Nephron (organoid): ENCODE measurements at regions not wholly inside any gene's neighbourhood (a gene's known extent, or its start where the extent isn't known, plus 50 kb on each side); places are given as distances from the start of the nearest gene placed in this dataset.

ENCODE experiments used
- H3K27ac Mint-ChIP-seq, 3 experiments: 2 replicates each; pipeline ENCODE4 v1.8.0; 2020; ENCODE audit warnings: mixed read lengths in 3 of 3, mild to moderate bottlenecking in 2 of 3, moderate library complexity in 1 of 3
- H3K27me3 Mint-ChIP-seq: 2 replicates; pipeline ENCODE4 v1.8.0; 2021; ENCODE audit warnings: low read depth, mild to moderate bottlenecking, moderate library complexity, mixed read lengths
- H3K36me3 Mint-ChIP-seq: 2 replicates; pipeline ENCODE4 v1.8.0; 2020; ENCODE audit warnings: low read depth, mixed read lengths
- H3K4me1 Mint-ChIP-seq: 2 replicates; pipeline ENCODE4 v1.8.0; 2020; ENCODE audit warnings: mixed read lengths
- H3K4me3 Mint-ChIP-seq, 3 experiments: 2 replicates each; pipeline ENCODE4 v1.8.0; 2020; ENCODE audit warnings: mild to moderate bottlenecking in 3 of 3, mixed read lengths in 3 of 3, moderate library complexity in 2 of 3
- H3K9me3 Mint-ChIP-seq: 2 replicates; pipeline ENCODE4 v1.8.0; 2020; ENCODE audit warnings: mixed read lengths
- CTCF ChIP-seq, 3 experiments: fragments of 200-600 bp; sonication (generic); IDR thresholded peaks; one replicate each; pipeline ENCODE4 v1.5.0; 2021; ENCODE audit warnings: antibody characterized with exemption in 3 of 3; ENCODE audit not compliant: unreplicated experiment in 3 of 3

- Mint-ChIP-seq H3K36me3 (no peaks in the 10 kb centered on the region), H3K27me3 (peaks cover 5% of the 10 kb centered on the region), H3K4me3 (no peak overlapping the region), H3K9me3 (no peaks in the 10 kb centered on the region), H3K4me1 (peaks cover 14% of the 10 kb centered on the region), H3K27ac (peak overlapping the region in 1 of 3 experiments; percentile 25)
- no peak for TF ChIP-seq CTCF (IDR thresholded peaks at IDR 0.05; ENCODE audit: unreplicated experiment in 3 of 3)
These were observed 203.8 kb upstream of the ZMIZ1 start for GRCh38 chr10:78864761-78865537.

GRCh38 chr10:78865538-78865875, 203.3 kb upstream of the ZMIZ1 start:
- H3K27ac Mint-ChIP-seq, result peak overlapping the region in 1 of 3 experiments; percentile 25
- no peaks in the 10 kb centered on the region for H3K36me3 Mint-ChIP-seq
- H3K4me3 Mint-ChIP-seq, result no peak overlapping the region
- H3K9me3 Mint-ChIP-seq, result no peaks in the 10 kb centered on the region
- no peak for TF ChIP-seq CTCF (IDR thresholded peaks at IDR 0.05; ENCODE audit: unreplicated experiment in 3 of 3)
- H3K4me1 Mint-ChIP-seq, result peaks cover 9% of the 10 kb centered on the region
- peaks cover 5% of the 10 kb centered on the region for H3K27me3 Mint-ChIP-seq

- H3K4me1 Mint-ChIP-seq, result peaks cover 9% of the 10 kb centered on the region
- no peak overlapping the region for H3K4me3 Mint-ChIP-seq
- no peak overlapping the region for H3K27ac Mint-ChIP-seq
These were observed 202.6 kb upstream of the ZMIZ1 start for GRCh38 chr10:78865931-78866717.

GRCh38 chr10:78866731-78867554, 201.8 kb upstream of the ZMIZ1 start:
- peaks cover 9% of the 10 kb centered on the region for H3K4me1 Mint-ChIP-seq

More at GRCh38 chr10:78865931-78866717, 202.6 kb upstream of the ZMIZ1 start:
- Mint-ChIP-seq H3K9me3 (no peaks in the 10 kb centered on the region), H3K27me3 (peaks cover 5% of the 10 kb centered on the region), H3K36me3 (no peaks in the 10 kb centered on the region)
- TF ChIP-seq CTCF (IDR thresholded peaks at IDR 0.05; ENCODE audit: unreplicated experiment in 3 of 3), result no peak

GRCh38 chr10:78867555-78867939, 201.2 kb upstream of the ZMIZ1 start:
- no peak overlapping the region for H3K27ac Mint-ChIP-seq
- peaks cover under 1% of the 10 kb centered on the region for H3K27me3 Mint-ChIP-seq
- TF ChIP-seq CTCF (IDR thresholded peaks at IDR 0.05; ENCODE audit: unreplicated experiment in 3 of 3), result no peak
- H3K4me3 Mint-ChIP-seq, result no peak overlapping the region
- H3K36me3 Mint-ChIP-seq, result no peaks in the 10 kb centered on the region
- no peaks in the 10 kb centered on the region for H3K9me3 Mint-ChIP-seq
- peaks cover 6% of the 10 kb centered on the region for H3K4me1 Mint-ChIP-seq

More at GRCh38 chr10:78866731-78867554, 201.8 kb upstream of the ZMIZ1 start:
- H3K27me3 Mint-ChIP-seq, result peaks cover 5% of the 10 kb centered on the region
- H3K9me3 Mint-ChIP-seq, result no peaks in the 10 kb centered on the region
- no peaks in the 10 kb centered on the region for H3K36me3 Mint-ChIP-seq
- no peak for TF ChIP-seq CTCF (IDR thresholded peaks at IDR 0.05; ENCODE audit: unreplicated experiment in 3 of 3)
- no peak overlapping the region for H3K4me3 Mint-ChIP-seq
- no peak overlapping the region for H3K27ac Mint-ChIP-seq
